ENCODE measurements at regions not wholly inside any gene's neighbourhood (a gene's known extent, or its start where the extent isn't known, plus 50 kb on each side); places are given as distances from the start of the nearest gene placed in this dataset.
A peak's percentile ranks its signal among the peaks of the same experiment; 100 is the strongest.

- DNase-seq: no peak
Measured at GRCh38 chrX:25213611-25214010, 197.8 kb upstream of the ARX start.

GRCh38 chrX:25207803-25208475 lies 192.2 kb upstream of the ARX start:
- DNase-seq: peak; percentile 11

GRCh38 chrX:25206778-25207177 lies 191.0 kb upstream of the ARX start:
- no peak for DNase-seq

GRCh38 chrX:25204182-25204581 lies 188.4 kb upstream of the ARX start:
- DNase-seq: no peak

GRCh38 chrX:25202827-25203226 lies 187.1 kb upstream of the ARX start:
- DNase-seq: no peak

GRCh38 chrX:25198891-25199290 lies 183.1 kb upstream of the ARX start:
- DNase-seq: no peak

- no peak for DNase-seq
Measured at GRCh38 chrX:25198253-25198652, 182.5 kb upstream of the ARX start.

GRCh38 chrX:25196221-25196620 lies 180.5 kb upstream of the ARX start:
- DNase-seq: no peak

- no peak for DNase-seq
Measured at GRCh38 chrX:25191403-25191802, 175.6 kb upstream of the ARX start.

GRCh38 chrX:25181775-25182174 lies 166.0 kb upstream of the ARX start:
- DNase-seq: no peak

- DNase-seq: no peak
Measured at GRCh38 chrX:25180242-25180641, 164.5 kb upstream of the ARX start.

- no peak for DNase-seq
Measured at GRCh38 chrX:25178555-25178954, 162.8 kb upstream of the ARX start.

GRCh38 chrX:25175743-25176142 lies 160.0 kb upstream of the ARX start:
- DNase-seq: no peak

GRCh38 chrX:25175171-25175570 lies 159.4 kb upstream of the ARX start:
- DNase-seq: no peak

- DNase-seq: no peak
Measured at GRCh38 chrX:25166546-25166945, 150.8 kb upstream of the ARX start.

GRCh38 chrX:25166145-25166544 lies 150.4 kb upstream of the ARX start:
- DNase-seq: no peak

- no peak for DNase-seq
Measured at GRCh38 chrX:25158635-25159034, 142.9 kb upstream of the ARX start.

GRCh38 chrX:25156832-25157231 lies 141.1 kb upstream of the ARX start:
- no peak for DNase-seq

- no peak for DNase-seq
Measured at GRCh38 chrX:25156323-25156722, 140.6 kb upstream of the ARX start.

- no peak for DNase-seq
Measured at GRCh38 chrX:25154168-25154567, 138.4 kb upstream of the ARX start.

GRCh38 chrX:25151749-25152148 lies 136.0 kb upstream of the ARX start:
- DNase-seq: no peak

- DNase-seq: peak; percentile 81
Measured at GRCh38 chrX:25144043-25144940, 128.5 kb upstream of the ARX start.

- no peak for DNase-seq
Measured at GRCh38 chrX:25143596-25143995, 127.8 kb upstream of the ARX start.

GRCh38 chrX:25141684-25142083 lies 125.9 kb upstream of the ARX start:
- no peak for DNase-seq
